ENCODE measurements at regions not wholly inside any gene's neighbourhood (a gene's known extent, or its start where the extent isn't known, plus 50 kb on each side); places are given as distances from the start of the nearest gene placed in this dataset.

- TF ChIP-seq E2F1 (CRISPR knock-in tag; IDR thresholded peaks at IDR 0.05) (no peak), ZNF20 (CRISPR knock-in tag; IDR thresholded peaks at IDR 0.05) (no peak), CTCF (CRISPR knock-in tag; IDR thresholded peaks at IDR 0.05) (no peak), MAX (IDR thresholded peaks at IDR 0.05) (no peak), ZNF841 (CRISPR knock-in tag; IDR thresholded peaks at IDR 0.05; ENCODE audit: borderline replicate concordance) (no peak), ZIK1 (CRISPR knock-in tag; IDR thresholded peaks at IDR 0.05; ENCODE audit: borderline replicate concordance, low read depth) (no peak), ZNF280D (CRISPR knock-in tag; IDR thresholded peaks at IDR 0.05) (no peak), RFXAP (CRISPR knock-in tag; IDR thresholded peaks at IDR 0.05; ENCODE audit: borderline replicate concordance) (no peak)
Measured at GRCh38 chr5:124477577-124477976, 268.9 kb downstream of the ZNF608 start.
